ENCODE measurements at regions not wholly inside any gene's neighbourhood (a gene's known extent, or its start where the extent isn't known, plus 50 kb on each side); places are given as distances from the start of the nearest gene placed in this dataset.

GRCh38 chr17:69809331-69809730 is 265.7 kb upstream of the KCNJ16 start:
- WGBS = 79% methylated on average over 1 of the region's 1 CpG
- TF ChIP-seq POLR2AphosphoS5 (IDR thresholded peaks at IDR 0.05) = no peak
- no peak for TF ChIP-seq EP300 (IDR thresholded peaks at IDR 0.05)
- TF ChIP-seq POLR2A (IDR thresholded peaks at IDR 0.05) = no peak
- TF ChIP-seq, protein P1, sequence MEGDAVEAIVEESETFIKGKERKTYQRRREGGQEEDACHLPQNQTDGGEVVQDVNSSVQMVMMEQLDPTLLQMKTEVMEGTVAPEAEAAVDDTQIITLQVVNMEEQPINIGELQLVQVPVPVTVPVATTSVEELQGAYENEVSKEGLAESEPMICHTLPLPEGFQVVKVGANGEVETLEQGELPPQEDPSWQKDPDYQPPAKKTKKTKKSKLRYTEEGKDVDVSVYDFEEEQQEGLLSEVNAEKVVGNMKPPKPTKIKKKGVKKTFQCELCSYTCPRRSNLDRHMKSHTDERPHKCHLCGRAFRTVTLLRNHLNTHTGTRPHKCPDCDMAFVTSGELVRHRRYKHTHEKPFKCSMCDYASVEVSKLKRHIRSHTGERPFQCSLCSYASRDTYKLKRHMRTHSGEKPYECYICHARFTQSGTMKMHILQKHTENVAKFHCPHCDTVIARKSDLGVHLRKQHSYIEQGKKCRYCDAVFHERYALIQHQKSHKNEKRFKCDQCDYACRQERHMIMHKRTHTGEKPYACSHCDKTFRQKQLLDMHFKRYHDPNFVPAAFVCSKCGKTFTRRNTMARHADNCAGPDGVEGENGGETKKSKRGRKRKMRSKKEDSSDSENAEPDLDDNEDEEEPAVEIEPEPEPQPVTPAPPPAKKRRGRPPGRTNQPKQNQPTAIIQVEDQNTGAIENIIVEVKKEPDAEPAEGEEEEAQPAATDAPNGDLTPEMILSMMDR (IDR thresholded peaks at IDR 0.05) = no peak
- no peaks in the 10 kb centered on the region for H3K27me3 ChIP-seq
- no peak overlapping the region for H3K27ac ChIP-seq
- H3K36me3 ChIP-seq = no peaks in the 10 kb centered on the region
- no peak for DNase-seq (ENCODE audit: low spot score in 2 of 2)
- H3K4me1 ChIP-seq = no peaks in the 10 kb centered on the region
- H3K4me3 ChIP-seq = no peak overlapping the region
- H3K9me3 ChIP-seq = no peaks in the 10 kb centered on the region

DNA sequence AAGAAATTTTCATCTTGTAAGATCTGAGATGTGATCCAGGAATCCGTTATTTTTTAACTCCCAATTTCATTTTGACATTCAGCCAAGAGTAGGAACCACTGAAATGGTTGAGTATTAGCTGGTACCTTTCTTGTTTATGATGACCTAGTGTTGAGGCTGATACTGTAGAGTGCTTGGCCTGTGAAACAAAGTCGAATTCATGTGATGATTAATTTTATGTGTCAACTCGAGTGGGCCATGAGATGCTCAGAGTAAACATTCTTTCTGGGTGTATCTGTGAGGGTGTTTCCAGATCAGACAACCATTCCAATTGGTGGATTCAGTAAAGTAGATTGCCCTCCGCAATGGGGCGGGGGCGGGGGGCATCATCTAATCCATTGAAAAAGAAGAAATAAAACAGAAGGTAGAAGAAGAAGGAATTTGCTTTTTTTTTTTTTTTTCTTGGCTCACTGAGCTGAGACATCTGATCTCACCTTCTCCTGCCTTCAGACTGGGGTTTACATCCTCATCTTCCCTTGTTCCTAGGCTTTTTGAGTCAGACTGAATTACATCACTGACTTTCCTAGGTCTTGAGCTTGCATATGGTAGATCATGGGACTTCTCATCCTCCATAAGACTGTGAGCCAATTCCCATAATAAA is 264.6 kb upstream of the KCNJ16 start:
- Histone ChIP-seq H3K4me3 (no peak overlapping the region), H3K27ac (no peak overlapping the region), H3K36me3 (no peaks in the 10 kb centered on the region), H3K27me3 (no peaks in the 10 kb centered on the region), H3K4me1 (no peaks in the 10 kb centered on the region), H3K9me3 (no peaks in the 10 kb centered on the region)
- DNase-seq (ENCODE audit: low spot score in 2 of 2) = no peak
- TF ChIP-seq, protein P1 (IDR thresholded peaks at IDR 0.05) = no peak
- TF ChIP-seq EP300 (IDR thresholded peaks at IDR 0.05) (no peak), POLR2AphosphoS5 (IDR thresholded peaks at IDR 0.05) (no peak), POLR2A (IDR thresholded peaks at IDR 0.05) (no peak)
- WGBS = 91% methylated on average over 6 of the region's 6 CpGs

DNA sequence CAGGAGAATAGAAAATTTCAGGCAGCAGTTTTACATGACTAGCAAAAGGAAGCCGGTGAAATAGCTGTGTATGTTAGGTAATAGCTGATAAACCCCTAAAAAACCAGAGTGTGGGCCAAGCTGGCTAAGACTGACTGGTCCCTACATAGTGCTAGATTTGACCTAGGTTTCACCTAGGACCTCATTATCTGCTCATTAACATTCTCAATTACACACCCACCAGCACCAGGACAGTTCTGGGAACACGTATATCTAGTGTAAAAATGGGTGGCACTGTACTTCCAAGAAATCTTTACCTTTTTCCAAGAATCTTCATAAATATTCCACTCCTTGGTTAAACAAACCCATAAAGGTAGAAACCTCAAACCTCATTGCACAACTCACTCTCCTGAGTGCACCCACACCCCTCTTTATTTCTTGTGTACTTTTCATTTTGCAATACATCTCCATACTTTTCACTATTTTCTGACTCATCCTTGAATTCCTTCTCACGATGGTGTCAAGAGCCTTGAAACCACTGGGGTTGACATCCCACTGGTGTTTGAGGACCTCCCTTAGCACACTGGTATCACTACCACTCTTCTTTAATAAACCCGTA is 262.7 kb upstream of the KCNJ16 start:
- no peak for DNase-seq (ENCODE audit: low spot score in 2 of 2)
- Histone ChIP-seq H3K9me3 (no peaks in the 10 kb centered on the region), H3K4me1 (no peaks in the 10 kb centered on the region), H3K27me3 (no peaks in the 10 kb centered on the region), H3K4me3 (no peak overlapping the region), H3K27ac (no peak overlapping the region), H3K36me3 (no peaks in the 10 kb centered on the region)
- TF ChIP-seq, protein P1 (IDR thresholded peaks at IDR 0.05) = no peak
- TF ChIP-seq EP300 (IDR thresholded peaks at IDR 0.05) = no peak
- no peak for TF ChIP-seq POLR2A (IDR thresholded peaks at IDR 0.05)
- TF ChIP-seq POLR2AphosphoS5 (IDR thresholded peaks at IDR 0.05) = no peak
- 69% methylated on average over 4 of the region's 4 CpGs for WGBS

- Histone ChIP-seq H3K27ac (no peak overlapping the region), H3K36me3 (no peaks in the 10 kb centered on the region), H3K27me3 (no peaks in the 10 kb centered on the region), H3K4me3 (no peak overlapping the region), H3K9me3 (no peaks in the 10 kb centered on the region), H3K4me1 (no peaks in the 10 kb centered on the region)
- DNase-seq (ENCODE audit: low spot score in 2 of 2) = no peak
- TF ChIP-seq POLR2A (IDR thresholded peaks at IDR 0.05) (no peak), EP300 (IDR thresholded peaks at IDR 0.05) (no peak), POLR2AphosphoS5 (IDR thresholded peaks at IDR 0.05) (no peak)
- TF ChIP-seq, protein P1 (IDR thresholded peaks at IDR 0.05) = no peak
- WGBS = 49% methylated on average over 2 of the region's 2 CpGs
These were observed 261.0 kb upstream of the KCNJ16 start for GRCh38 chr17:69814031-69814430.

GRCh38 chr17:69815406-69815805 is 259.6 kb upstream of the KCNJ16 start:
- TF ChIP-seq, protein P1 (IDR thresholded peaks at IDR 0.05) = no peak
- TF ChIP-seq POLR2AphosphoS5 (IDR thresholded peaks at IDR 0.05) (no peak), POLR2A (IDR thresholded peaks at IDR 0.05) (no peak), EP300 (IDR thresholded peaks at IDR 0.05) (no peak)
- Histone ChIP-seq H3K4me3 (no peak overlapping the region), H3K9me3 (no peaks in the 10 kb centered on the region), H3K4me1 (no peaks in the 10 kb centered on the region), H3K27ac (no peak overlapping the region), H3K36me3 (no peaks in the 10 kb centered on the region), H3K27me3 (no peaks in the 10 kb centered on the region)
- 82% methylated on average over 4 of the region's 4 CpGs for WGBS
- no peak for DNase-seq (ENCODE audit: low spot score in 2 of 2)

All from suprapubic skin (tissue), 4 donors.